ENCODE measurements at regions not wholly inside any gene's neighbourhood (a gene's known extent, or its start where the extent isn't known, plus 50 kb on each side); places are given as distances from the start of the nearest gene placed in this dataset.
"Not testable (repeated sequence)": the region's sequence is repeated elsewhere in the genome, so short reads cannot be mapped to it uniquely, and the experiment has no call there.

- DNase-seq (ENCODE audit: low read depth in 2 of 2) = no peak
Measured at GRCh38 chr4:17241835-17242234, 270.1 kb downstream of the QDPR start.

- no peak for DNase-seq (ENCODE audit: low read depth in 2 of 2)
Measured at GRCh38 chr4:17238633-17239032, 273.3 kb downstream of the QDPR start.

- no peak for DNase-seq (ENCODE audit: low read depth in 2 of 2)
Measured at GRCh38 chr4:17236686-17237085, 275.2 kb downstream of the QDPR start.

GRCh38 chr4:17234678-17235077 is 277.2 kb downstream of the QDPR start:
- no peak for DNase-seq (ENCODE audit: low read depth in 2 of 2)

GRCh38 chr4:17232566-17233253 is 279.2 kb downstream of the QDPR start:
- DNase-seq (ENCODE audit: low read depth in 2 of 2) = no peak

- DNase-seq (ENCODE audit: low read depth in 2 of 2) = not testable (repeated sequence)
Measured at GRCh38 chr4:17231880-17232475, 279.9 kb downstream of the QDPR start.

- DNase-seq (ENCODE audit: low read depth in 2 of 2) = no peak
Measured at GRCh38 chr4:17230727-17231126, 281.2 kb downstream of the QDPR start.

- DNase-seq (ENCODE audit: low read depth in 2 of 2) = no peak
Measured at GRCh38 chr4:17220816-17221215, 291.1 kb downstream of the QDPR start.

GRCh38 chr4:17218786-17219185 is 293.1 kb downstream of the QDPR start:
- no peak for DNase-seq (ENCODE audit: low read depth in 2 of 2)

GRCh38 chr4:17206829-17207801 is 304.8 kb downstream of the QDPR start:
- DNase-seq (ENCODE audit: low read depth in 2 of 2) = no peak

GRCh38 chr4:17204908-17205307 is 306.5 kb upstream of the LDB2 start:
- no peak for DNase-seq (ENCODE audit: low read depth in 2 of 2)

GRCh38 chr4:17203797-17204196 is 305.4 kb upstream of the LDB2 start:
- DNase-seq (ENCODE audit: low read depth in 2 of 2) = no peak

GRCh38 chr4:17197070-17197469 is 298.6 kb upstream of the LDB2 start:
- DNase-seq (ENCODE audit: low read depth in 2 of 2) = no peak

GRCh38 chr4:17195461-17196275 is 297.2 kb upstream of the LDB2 start:
- DNase-seq (ENCODE audit: low read depth in 2 of 2) = no peak

GRCh38 chr4:17194586-17194985 is 296.1 kb upstream of the LDB2 start:
- no peak for DNase-seq (ENCODE audit: low read depth in 2 of 2)

- no peak for DNase-seq (ENCODE audit: low read depth in 2 of 2)
Measured at GRCh38 chr4:17189759-17190158, 291.3 kb upstream of the LDB2 start.

GRCh38 chr4:17189401-17189720 is 290.9 kb upstream of the LDB2 start:
- DNase-seq (ENCODE audit: low read depth in 2 of 2) = no peak

- DNase-seq (ENCODE audit: low read depth in 2 of 2) = no peak
Measured at GRCh38 chr4:17188547-17189400, 290.3 kb upstream of the LDB2 start.

- no peak for DNase-seq (ENCODE audit: low read depth in 2 of 2)
Measured at GRCh38 chr4:17188125-17188524, 289.7 kb upstream of the LDB2 start.

- DNase-seq (ENCODE audit: low read depth in 2 of 2) = no peak
Measured at GRCh38 chr4:17187003-17187402, 288.6 kb upstream of the LDB2 start.

GRCh38 chr4:17182888-17183287 is 284.4 kb upstream of the LDB2 start:
- DNase-seq (ENCODE audit: low read depth in 2 of 2) = no peak
